Body of pancreas (tissue), 4 donors: ENCODE measurements at regions not wholly inside any gene's neighbourhood (a gene's known extent, or its start where the extent isn't known, plus 50 kb on each side); places are given as distances from the start of the nearest gene placed in this dataset.

Source experiments
- CTCF ChIP-seq, 7 experiments: fragments of 450-650 bp in 4 of 7; fragments of 200-600 bp in 3 of 7; sonication (generic) in 3 of 7; IDR thresholded peaks; one replicate each; pipeline ENCODE4 v1.5.1; 2016 to 2019; ENCODE audit warnings: antibody characterized with exemption in 7 of 7
- POLR2A ChIP-seq, 3 donors: fragments of 450-650 bp; IDR thresholded peaks; one replicate each; pipeline ENCODE4 v1.6.1; 2016; ENCODE audit warnings: antibody characterized with exemption in 3 of 3, mild to moderate bottlenecking in 2 of 3

- TF ChIP-seq CTCF (IDR thresholded peaks at IDR 0.05): no peak
- no peak for TF ChIP-seq POLR2A (IDR thresholded peaks at IDR 0.05)
These were observed 128.1 kb upstream of the HPF1 start for GRCh38 chr4:169885893-169886292.
